BE2C (cell line): ENCODE measurements at regions not wholly inside any gene's neighbourhood (a gene's known extent, or its start where the extent isn't known, plus 50 kb on each side); places are given as distances from the start of the nearest gene placed in this dataset.

Experiments
- DNase-seq: peaks from one replicate; pipeline ENCODE4 v3.0.0-alpha.2; 2020
- H3K27me3 ChIP-seq: fragments of 250-450 bp; sonication (Bioruptor Pico); 2 replicates; pipeline ENCODE4 v1.5.1; 2020; ENCODE audit warnings: mild to moderate bottlenecking
- H3K36me3 ChIP-seq: fragments of 250-450 bp; sonication (Bioruptor Pico); 2 replicates; pipeline ENCODE4 v1.5.1; 2020; ENCODE audit warnings: mild to moderate bottlenecking
- H3K4me1 ChIP-seq: fragments of 250-450 bp; sonication (Bioruptor Pico); 2 replicates; pipeline ENCODE4 v1.5.1; 2020
- H3K4me3 ChIP-seq: 2 replicates; pipeline ENCODE4 v1.5.1; 2011; ENCODE audit warnings: low read depth, low read length
- H3K9me3 ChIP-seq: fragments of 250-450 bp; sonication (Bioruptor Pico); 2 replicates; pipeline ENCODE4 v1.5.1; 2020
- CTCF ChIP-seq: IDR thresholded peaks from 2 replicates; pipeline ENCODE4 v1.5.1; 2012; ENCODE audit warnings: mild to moderate bottlenecking, low read depth, low read length

DNA sequence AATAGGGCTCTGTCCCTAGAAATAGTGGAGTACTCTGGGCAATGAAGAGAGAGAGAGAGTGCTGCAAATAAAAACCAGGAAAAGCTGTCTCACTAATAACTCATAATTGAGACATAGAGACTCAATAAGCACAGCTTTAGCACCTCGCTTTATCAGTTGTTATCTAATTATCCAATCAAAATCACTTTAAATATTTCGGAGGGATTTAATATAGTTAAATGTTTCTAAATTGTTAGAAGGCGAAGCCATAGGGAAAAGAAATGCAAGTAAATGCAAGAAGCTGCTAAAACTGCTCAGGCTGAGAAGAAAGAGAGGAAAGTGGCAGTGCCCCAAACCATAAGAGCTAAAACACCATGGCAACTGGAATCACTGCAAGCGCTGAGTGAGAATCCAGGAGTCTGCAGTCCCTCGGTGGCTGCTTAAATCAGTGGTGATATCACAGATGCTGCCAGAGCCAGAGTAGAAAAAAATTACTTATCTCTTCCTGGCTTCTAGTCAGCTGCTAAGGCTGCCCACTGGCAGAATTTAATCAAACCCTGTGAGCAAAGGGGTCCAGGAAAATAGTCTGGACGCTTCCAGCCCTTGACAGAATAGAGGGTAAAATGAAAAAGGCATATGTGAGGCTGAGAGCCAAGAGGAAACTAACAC is 150.4 kb upstream of the CHRM2 start:
- Histone ChIP-seq H3K27me3 (no peaks in the 10 kb centered on the region), H3K36me3 (no peaks in the 10 kb centered on the region), H3K4me1 (peaks cover 6% of the 10 kb centered on the region), H3K9me3 (no peaks in the 10 kb centered on the region), H3K4me3 (no peak overlapping the region)
- TF ChIP-seq CTCF: no peak
- DNase-seq: peak; percentile 49

- Histone ChIP-seq H3K9me3 (no peaks in the 10 kb centered on the region), H3K4me1 (peaks cover 14% of the 10 kb centered on the region), H3K4me3 (no peak overlapping the region), H3K27me3 (no peaks in the 10 kb centered on the region), H3K36me3 (no peaks in the 10 kb centered on the region)
- no peak for TF ChIP-seq CTCF
- no peak for DNase-seq
Observed at GRCh38 chr7:136714062-136714461, 154.4 kb upstream of the CHRM2 start.

GRCh38 chr7:136710751-136711150 is 157.7 kb upstream of the CHRM2 start:
- DNase-seq: no peak
- no peaks in the 10 kb centered on the region for H3K36me3 ChIP-seq
- H3K9me3 ChIP-seq: no peaks in the 10 kb centered on the region; the same call in 1 of the 2 replicates
- no peak for TF ChIP-seq CTCF
- H3K27me3 ChIP-seq: no peaks in the 10 kb centered on the region
- H3K4me3 ChIP-seq: no peak overlapping the region
- H3K4me1 ChIP-seq: peaks cover 7% of the 10 kb centered on the region

GRCh38 chr7:136709876-136710275 is 158.6 kb upstream of the CHRM2 start:
- Histone ChIP-seq H3K27me3 (no peaks in the 10 kb centered on the region), H3K4me1 (peaks cover 7% of the 10 kb centered on the region), H3K36me3 (no peaks in the 10 kb centered on the region), H3K4me3 (no peak overlapping the region), H3K9me3 (no peaks in the 10 kb centered on the region; the same call in 1 of the 2 replicates)
- DNase-seq: peak; percentile 15
- TF ChIP-seq CTCF: no peak

DNA sequence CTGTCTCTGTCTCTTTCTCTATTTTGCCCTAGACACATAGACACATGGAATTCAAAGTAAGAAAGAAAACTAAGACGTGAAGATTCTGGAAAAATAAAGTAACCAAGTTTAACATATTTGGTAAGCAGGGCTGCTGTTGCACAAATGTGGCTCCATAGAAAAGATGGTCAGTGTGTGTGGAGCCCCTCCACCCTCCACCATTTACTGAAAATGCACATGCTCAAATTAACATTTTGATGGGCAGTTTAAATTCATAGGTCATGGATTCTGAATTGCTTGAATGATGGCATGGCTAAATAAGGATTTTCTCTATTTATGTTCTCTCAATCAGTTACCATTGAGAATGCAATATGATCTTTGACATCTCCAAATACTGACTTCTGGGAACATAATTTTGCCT is 165.5 kb upstream of the CHRM2 start:
- H3K4me3 ChIP-seq: no peak overlapping the region

More for the DNA sequence above, 165.5 kb upstream of the CHRM2 start:
- Histone ChIP-seq H3K27me3 (no peaks in the 10 kb centered on the region), H3K36me3 (no peaks in the 10 kb centered on the region), H3K4me1 (peaks cover 20% of the 10 kb centered on the region), H3K9me3 (no peaks in the 10 kb centered on the region)
- no peak for TF ChIP-seq CTCF
- no peak for DNase-seq
